GM03348 (cell line): ENCODE measurements at regions not wholly inside any gene's neighbourhood (a gene's known extent, or its start where the extent isn't known, plus 50 kb on each side); places are given as distances from the start of the nearest gene placed in this dataset.
A peak's percentile ranks its signal among the peaks of the same experiment; 100 is the strongest.

Source experiments
- DNase-seq: peaks from one replicate; pipeline ENCODE4 v3.0.0; 2012; ENCODE audit warnings: low spot score

DNA sequence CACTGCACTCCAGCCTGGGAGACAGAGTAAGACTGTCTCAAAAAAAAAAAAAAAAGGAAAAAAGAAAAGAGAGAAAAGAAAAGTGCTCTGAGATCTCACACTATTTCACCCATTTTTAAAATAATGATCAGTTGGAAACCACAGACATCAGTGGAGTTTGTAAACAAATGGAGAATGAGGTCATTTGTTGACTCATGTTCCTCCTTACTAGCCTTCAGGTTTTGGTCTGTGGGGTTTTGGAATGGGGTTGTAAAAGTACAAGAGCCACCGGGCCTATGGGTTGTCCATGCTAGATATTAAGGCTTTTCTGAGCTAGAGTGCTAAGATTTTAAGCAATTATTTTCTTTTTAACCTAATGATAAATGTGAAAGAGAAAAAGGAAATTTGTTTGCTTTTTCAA, 104.4 kb upstream of the PRL start:
- no peak for DNase-seq

DNA sequence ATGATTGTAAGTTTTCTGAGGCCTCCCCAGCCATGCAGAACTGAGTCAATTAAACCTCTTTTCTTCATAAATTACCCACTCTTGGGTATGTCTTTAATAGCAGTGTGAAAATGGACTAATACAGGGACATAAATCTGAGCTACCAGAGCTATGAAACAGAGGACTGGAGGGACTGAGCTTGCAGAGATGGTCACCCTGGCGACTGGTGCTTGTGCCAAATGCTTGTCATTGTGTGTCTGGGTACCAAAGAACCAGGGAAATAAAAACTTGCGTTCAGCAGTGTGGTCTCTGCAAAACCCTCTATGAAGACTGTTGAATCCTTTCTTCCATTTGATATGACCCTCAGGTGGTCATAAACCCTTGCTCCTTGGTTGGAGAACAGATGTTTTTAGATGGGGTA, 105.1 kb upstream of the PRL start:
- no peak for DNase-seq

DNA sequence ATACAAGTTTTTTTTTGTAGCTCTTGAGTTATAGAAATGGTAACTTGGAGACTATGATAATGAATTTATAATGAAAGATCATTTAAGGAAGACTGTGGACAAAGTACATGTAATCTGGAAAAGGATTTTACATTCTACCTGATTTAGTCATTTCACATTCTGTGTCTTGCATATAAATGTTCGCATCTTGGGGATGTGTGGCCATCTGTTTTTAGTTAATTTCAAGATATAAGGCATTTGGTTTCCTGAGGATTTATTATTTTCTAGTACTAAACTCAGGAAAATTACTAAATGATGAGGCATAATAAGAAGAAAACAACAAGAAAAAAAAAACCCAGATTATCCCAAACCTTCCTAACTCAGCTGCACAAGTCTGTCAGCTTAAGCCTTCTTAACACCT, 112.7 kb upstream of the PRL start:
- no peak for DNase-seq

DNA sequence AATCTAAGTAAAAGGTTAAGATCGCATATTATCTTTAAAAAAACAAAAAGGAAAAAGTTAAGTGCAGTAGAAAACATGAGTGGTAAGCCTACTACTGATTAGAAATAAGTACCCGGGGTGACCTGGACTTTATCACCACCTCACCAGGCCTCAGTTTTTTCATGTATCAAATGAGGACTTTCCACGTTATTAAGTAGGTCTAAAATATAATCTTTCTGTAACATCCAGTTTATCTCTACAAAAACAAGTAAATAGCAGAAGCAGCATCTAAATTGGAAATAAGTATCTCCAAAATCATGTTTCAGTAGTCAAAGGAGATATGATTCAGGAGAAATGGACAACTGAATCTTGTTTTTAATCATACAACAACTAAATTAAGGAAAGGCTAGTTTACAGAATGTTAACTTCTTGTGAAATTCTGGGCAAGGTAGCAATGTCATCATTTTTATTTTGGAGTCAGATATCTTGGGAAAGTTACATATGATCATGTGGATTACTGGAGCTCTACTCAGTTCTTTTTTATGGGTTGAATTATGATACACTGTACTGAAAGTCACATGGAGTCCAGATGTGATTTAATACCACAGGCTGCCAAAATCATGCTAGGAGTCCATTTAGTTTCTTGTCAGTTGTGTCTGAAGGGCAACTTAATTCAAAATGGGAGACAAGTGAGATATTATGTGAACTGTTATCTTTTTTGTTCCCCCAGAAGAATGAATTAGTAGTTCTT, 114.7 kb upstream of the PRL start:
- peak; percentile 10 for DNase-seq

DNA sequence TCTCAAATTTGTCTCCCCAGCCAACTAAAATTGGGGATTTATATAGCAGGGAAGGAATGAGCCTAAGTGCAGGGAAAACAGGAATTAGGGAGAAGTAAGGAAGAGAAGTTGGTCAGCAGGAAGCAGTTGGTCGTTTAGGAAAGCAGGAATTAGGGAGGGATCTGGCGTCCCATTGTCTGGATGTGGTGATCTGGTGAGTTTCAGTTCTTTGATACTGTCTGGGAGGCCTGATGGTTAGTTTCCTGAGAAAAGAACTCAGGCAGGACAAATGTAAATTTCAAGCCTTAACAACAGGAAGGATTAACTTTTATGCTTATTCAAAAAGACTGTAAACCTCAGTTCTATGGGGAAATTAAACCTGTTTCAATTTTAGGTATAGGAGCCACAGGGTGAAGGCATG, 116.2 kb upstream of the PRL start:
- no peak for DNase-seq

DNA sequence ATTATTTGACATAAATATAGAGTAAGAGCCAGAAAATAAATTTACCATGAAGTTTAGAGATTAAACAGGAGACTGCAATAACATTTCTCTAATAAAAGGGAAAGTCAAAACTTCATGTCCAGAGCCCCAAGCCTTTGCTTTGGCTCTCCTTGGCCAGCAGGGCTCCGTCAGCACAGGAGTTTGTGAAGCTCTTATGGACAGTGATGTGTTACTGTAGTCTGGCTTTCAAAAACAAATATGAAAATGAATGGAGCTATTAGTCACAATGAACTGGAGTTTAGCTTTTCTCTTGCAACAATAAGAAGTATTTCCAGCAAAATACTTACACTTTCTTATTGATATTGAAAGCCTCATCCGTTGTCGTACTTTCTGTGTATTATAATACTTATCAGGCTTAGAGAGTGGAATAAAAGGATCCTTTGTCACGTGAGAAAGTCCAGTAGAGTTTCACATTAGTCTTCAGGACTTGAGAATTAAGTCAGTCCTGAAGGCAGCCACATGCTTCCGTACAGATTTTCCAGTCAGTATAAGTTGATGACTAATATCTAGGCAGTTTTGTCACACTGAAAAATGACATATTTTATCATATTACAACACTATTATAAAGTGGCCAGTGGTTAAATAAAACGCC, 117.0 kb upstream of the PRL start:
- peak; percentile 11 for DNase-seq

DNA sequence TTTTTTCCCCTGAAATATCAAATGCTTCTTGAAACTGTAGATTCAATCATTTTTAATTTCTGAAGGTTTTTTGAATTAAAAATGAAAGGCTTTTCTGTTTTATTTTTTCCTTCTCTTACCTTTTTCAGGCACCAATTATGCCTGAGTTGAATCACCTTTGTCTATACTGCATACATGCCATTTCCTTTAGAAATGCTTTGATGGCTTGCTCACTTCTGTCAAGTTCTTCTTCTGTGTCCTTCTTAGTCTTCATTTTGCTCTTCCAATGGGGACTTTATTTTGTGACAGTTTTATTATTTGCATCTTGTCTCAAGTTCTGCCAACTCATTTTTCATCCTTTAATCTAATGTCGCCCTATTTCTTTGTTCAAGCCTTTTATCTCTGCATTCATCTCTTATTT, 121.9 kb upstream of the PRL start:
- DNase-seq = no peak

DNA sequence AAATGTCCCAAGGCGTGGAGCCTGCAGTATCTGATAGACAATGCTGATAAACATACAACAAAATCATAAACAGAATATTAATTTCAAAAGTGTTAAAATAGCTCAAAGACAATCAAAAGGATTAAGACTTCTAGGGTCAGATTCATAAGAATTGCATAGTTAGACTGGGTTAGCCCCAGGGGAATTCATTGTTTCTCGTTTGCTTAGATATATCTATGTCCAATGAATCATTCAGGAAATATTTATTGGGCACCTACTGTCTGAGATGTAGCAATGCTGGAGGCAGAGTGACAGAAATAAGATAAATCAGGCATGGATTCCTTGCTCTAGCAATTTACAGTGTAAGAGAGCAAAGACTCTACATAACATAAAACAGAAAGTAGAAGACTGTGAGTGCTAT, 124.4 kb upstream of the PRL start:
- no peak for DNase-seq

DNA sequence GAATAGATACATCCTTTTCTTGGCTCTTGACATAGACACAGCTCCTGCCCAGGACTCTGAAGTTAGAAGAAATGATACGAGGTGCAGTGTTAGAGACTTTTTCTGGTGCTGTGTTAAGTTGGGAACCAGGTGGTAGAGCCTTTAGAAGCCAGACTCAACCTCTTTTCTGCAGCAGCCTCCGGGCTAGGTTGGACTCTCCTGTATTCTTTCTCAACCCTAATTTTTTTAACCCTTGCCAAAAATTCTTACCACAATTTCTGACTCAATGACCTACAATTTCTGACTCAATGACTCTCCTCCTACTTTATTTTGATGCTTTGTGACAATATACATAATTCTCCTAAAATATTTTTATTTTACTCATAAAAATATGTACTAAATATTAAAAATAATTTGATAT, 127.4 kb upstream of the PRL start:
- DNase-seq = no peak

DNA sequence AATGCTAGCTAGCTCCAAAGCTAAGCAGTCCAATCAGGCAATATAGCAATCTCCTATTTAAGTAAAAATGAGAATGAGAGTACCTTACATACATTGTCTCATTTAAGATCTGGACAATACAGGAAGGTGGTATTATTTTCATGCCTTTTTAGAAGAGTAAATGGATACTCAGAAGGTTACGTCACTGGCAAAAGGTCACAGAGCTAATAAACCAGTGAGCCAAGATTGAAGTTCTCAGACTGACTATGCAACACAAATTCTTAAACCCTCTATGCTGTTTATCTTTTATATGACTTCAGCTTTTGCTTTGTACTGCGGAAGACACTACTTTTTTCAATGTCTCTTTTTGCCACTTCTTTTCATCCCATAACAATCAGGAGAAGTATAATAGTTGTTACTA, 135.2 kb upstream of the PRL start:
- DNase-seq = no peak

DNA sequence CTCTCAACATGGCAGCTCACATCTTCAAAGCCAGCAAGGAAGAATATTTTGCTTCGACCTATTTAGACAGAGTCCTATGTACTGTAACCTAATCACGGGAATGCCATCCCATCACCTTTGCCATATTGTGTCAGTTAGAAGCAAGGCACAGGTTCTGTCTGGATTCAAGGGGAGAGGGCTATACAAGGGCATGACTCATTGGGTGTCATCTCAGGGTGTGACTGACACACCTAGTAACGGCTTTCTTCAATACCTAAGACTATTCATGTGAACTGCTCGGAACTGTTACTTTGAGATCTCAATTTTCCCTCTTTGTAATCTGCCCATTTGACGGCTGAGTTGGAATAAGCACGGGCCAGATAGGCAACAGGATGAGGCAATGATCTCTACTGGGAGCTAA, 135.6 kb upstream of the HDGFL1 start:
- DNase-seq = no peak

DNA sequence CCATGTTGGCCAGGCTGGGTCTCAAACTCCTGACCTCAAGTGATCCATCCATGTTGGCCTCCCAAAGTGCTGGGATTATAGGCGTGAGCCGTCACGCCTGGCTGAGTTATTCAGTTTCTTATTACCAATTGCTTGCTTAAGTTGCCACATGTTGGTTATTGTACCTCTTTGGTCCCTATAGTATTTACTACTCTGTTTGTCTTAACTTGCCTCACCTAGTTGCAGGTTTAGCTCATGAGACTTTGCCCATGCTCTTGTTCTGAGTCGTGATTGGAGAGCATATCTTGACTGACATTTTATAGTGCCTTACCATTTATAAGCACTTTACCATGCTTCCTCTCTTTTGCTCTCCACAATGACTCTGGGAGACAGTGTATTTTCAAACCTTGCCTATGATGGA, 134.2 kb upstream of the HDGFL1 start:
- DNase-seq = no peak

DNA sequence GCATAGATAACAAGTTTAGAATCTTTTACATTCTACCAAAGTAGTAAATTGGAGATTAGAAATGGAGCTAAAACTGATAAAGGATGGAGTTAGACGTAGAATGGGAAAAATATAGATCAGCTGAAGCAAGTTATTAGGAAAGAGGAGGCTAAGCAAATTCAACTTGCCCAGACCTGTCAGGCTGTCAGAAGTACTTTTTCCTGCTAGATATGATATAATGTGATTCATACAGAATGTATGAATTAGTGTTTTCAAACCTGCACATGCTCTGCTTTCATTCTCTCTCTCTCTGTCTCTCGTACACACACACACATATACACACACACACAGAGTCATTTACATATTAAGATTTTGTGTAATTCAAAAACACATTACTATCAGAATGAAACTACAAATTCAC, 133.2 kb upstream of the HDGFL1 start:
- DNase-seq = no peak

DNA sequence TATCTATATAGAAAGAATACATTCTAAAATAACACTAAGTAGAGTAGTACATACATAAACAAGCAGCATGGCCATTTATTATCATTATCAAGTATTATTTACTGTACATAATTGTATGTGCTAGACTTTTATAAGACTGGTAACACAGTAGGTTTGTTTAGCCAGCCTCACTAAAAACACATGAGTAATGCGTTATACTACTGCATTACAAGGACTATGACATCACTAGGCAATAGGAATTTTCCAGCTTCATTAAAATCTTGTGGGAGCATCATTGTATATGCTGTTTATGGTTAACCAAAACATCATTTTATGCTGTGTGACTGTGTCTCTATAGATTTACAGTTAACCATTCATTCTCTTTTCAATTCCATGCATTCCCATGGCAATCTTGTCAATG, 131.7 kb upstream of the HDGFL1 start:
- no peak for DNase-seq

DNA sequence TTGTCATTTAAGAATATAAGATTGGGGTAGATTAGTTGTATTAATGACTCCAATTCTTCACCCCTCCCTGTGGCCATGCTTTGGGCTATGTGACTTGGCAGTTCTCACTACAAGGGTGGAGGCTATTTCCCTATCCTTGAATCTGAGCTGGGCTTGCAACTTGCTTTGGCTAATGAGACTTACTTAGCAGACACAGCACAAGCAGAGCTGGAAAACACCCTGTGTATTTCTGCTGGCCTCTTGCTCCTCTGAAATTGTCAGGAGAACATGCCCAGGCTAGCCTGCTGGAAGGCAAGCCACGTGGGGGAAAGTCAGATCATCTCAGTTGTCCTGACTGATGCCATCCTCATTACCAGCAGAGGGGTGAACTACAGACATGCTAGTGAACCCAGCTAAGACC, 126.5 kb upstream of the HDGFL1 start:
- no peak for DNase-seq

DNA sequence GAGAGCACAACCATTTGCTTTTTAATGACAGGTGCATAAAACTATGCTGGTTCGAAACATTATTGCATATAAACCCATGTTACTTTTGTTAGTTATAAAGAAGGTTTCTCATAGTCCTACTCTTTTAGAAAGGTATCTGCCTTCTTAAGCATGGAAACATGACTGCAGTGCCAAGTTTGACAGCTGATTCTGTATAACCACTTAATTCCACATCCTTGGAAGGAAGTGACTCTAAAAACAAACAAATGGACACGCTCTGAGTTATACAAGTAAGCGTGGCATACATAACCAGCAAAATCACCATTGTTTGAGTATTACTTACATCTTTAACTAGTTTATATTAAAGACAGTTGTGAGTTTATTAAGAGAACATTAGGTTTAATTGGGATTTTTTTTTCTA, 125.0 kb upstream of the HDGFL1 start:
- no peak for DNase-seq

DNA sequence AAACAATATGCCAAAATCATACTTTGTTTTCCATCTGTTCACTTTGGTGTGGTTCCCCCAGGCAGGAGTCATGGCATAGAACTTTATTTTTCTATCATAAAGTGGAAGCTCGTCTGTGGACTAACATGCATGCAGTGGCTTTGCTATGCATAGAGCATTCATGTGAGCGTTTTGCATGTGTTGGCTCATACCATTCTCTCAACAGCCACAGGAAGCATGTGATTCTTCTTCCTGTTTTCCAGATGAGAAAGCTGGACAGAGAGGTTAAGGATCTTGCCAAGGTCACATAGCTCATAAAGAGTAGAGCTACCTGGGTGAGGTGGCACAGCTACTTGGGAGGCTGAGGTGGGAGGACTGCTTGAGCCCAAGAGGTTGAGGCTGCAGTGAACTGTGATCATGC, 123.4 kb upstream of the HDGFL1 start:
- DNase-seq = no peak

DNA sequence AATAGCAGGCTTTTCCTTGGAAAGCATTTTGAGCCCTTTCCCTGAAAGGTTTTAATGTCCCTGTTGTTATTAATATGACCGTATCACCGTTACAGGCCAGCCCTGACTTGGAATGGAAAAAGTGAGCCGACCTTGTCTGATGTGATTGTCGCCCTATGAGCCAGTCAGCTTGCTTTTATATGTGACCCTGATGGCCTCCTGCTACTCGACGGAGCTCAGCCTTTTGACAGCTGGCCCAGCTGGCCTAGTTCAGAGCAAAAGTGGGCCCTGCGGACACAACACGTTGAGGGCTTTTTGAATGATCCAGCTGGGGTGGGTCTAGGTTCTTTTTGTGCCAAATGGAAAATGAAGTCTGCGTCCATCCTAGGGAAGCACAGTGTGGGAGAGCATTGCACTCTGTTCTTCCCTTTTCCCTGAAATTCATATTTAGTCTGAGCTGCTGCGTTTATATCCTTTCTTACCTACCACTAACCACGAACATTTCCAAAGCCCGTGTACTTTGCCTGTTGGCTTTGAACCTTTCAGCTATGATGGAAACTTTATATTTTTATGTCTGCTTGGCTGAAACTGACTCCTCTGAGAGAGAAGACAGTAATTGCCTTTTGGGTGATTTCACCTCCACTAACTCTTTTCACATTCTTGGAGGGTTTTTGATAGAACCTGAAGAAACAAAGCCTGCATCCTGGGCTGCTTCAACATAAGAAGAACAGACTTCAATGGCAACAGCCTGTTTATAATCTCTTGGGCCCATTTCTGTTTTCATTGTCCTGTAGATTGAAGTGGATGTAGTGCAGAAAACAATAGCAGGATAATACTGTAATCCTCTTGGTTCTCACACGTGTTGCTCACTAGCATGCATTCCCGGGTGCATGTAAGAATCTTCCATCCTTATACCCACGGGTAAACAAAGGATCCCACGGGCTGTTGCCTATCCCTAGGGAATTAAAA, 121.8 kb upstream of the HDGFL1 start:
- DNase-seq = no peak

DNA sequence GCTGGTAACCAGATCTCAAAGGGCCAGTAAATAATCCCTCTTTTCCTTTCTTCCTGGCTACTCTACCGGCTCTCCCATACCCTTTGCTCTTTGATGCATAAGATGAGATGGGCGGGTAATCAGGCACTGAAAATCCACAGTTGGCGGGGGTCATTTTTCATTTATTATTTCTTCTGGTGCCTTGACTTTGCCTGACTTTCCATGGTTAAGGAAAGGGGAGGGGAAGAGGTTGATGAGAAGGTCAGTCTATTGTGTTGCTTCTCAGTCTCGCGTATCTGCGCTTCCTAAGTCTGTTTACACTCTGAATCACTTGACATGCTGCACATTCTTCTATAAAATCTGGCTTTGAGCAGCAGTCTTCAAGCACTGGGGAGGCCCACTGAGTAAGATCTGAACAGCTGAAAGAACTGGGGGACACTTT, 121.1 kb upstream of the HDGFL1 start:
- no peak for DNase-seq

DNA sequence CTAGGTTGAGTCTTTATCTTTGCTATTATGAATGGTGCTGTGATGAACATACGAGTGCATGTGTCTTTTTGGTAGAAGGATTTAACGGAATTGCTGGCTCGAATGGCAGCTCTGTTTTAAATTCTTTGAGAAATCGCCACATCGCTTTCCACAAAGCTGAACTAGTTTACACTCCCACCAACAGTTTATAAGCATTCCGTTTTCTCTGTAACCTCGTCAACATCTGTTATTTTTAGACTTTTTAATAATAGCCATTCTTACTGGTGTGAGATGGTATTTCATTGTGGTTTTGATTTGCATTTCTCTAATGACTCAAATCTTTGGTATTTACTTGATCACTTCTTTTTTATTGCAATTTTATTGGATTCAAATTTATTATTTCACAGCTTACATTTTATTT, 117.4 kb upstream of the HDGFL1 start:
- no peak for DNase-seq

DNA sequence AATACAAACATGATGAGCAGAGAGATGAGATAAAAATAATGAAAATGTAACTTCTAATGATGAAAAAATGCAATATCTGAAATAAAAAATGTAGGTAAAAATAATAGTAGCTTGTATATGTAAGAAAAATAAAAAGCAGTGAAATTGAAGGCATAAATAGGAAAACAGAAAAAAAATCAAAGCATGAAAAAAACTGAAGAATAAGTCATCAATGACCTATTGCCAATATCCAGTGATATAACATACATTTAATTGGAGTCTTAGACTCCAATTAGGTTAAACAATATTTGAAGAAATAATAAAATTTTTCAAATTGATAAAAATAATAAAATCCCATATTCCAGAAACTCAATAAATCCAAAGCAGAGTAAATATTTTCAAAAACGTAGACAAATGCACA, 114.0 kb upstream of the HDGFL1 start:
- DNase-seq = no peak

DNA sequence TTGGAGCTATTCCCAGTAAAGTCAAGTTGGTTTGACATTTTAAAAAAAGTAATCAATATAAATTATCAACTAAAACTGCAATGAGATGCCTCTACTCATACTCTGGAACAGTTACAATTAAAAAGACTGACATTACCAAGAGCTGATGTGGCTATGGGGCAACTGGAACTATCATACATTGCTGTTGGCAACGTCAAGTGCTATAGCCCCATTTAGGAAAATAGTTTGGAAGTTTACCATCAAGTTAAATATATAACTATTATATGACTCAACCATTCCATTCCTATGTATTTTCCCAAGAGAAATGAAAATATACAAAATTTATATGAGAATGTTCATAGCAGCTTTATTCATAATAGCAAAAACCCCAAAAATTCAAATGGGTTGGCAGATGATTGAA, 111.4 kb upstream of the HDGFL1 start:
- DNase-seq = no peak

DNA sequence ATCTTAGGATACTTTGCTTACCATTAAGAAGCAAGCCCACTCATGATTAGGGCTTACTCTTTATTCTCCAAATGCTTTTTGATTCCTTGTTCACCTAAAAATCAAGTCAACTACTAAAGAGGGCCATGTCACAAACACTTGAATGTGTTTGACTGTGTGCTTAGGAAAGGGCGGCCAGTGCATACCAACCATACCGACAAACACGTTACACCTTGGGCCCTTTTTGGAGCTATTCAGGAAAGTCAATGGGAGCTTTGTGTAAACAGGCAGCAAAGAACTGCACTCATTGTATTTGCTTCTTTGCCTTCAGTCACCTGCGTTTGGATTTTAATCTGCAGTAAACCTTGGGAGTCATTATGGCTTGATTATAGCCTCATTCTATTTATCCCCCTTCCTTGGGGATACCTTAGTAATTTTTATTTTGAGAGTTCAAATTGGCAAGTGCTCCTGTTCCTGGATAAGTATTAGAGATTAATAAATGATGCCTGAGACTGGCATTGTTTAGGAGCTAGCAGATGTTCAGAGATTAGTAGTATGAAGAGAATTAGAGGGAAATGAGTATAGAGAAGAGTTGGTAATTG, 102.6 kb upstream of the HDGFL1 start:
- DNase-seq = no peak
